ENCODE measurements at regions not wholly inside any gene's neighbourhood (a gene's known extent, or its start where the extent isn't known, plus 50 kb on each side); places are given as distances from the start of the nearest gene placed in this dataset.
"Not testable (repeated sequence)": the region's sequence is repeated elsewhere in the genome, so short reads cannot be mapped to it uniquely, and the experiment has no call there.

- H3K27me3 Mint-ChIP-seq (ENCODE audit: insufficient read depth, unreplicated experiment); CTCF ChIA-PET; H3K4me3 ChIP-seq (ENCODE audit: low read depth, low read length); DNase-seq; intact Hi-C loops (cut with micrococcal nuclease; ENCODE audit: unreplicated experiment); BruUV-seq (replicated peaks); H3K27ac Mint-ChIP-seq (ENCODE audit: unreplicated experiment); H3K36me3 ChIP-seq (ENCODE audit: control insufficient read depth, insufficient read depth, low read length); H3K27me3 ChIP-seq (replicated peaks; ENCODE audit: control insufficient read depth, insufficient read depth, low read length); POLR2A ChIA-PET; H3K4me3 Mint-ChIP-seq (ENCODE audit: unreplicated experiment); H3K4me1 Mint-ChIP-seq (ENCODE audit: low read depth, unreplicated experiment); H3K9me3 ChIP-seq; H3K4me1 ChIP-seq; H3K9me3 Mint-ChIP-seq (ENCODE audit: unreplicated experiment); H3K36me3 Mint-ChIP-seq (ENCODE audit: insufficient read depth, unreplicated experiment): not testable (repeated sequence)
Measured at GRCh38 chr1:145191272-145191675, 50.7 kb downstream of the PPIAL4D start.

- H3K9me3 ChIP-seq; H3K36me3 ChIP-seq (ENCODE audit: control insufficient read depth, insufficient read depth, low read length); H3K4me3 ChIP-seq (ENCODE audit: low read depth, low read length); H3K36me3 Mint-ChIP-seq (ENCODE audit: insufficient read depth, unreplicated experiment); H3K27me3 ChIP-seq (replicated peaks; ENCODE audit: control insufficient read depth, insufficient read depth, low read length); H3K4me1 ChIP-seq; CTCF ChIA-PET; H3K4me1 Mint-ChIP-seq (ENCODE audit: low read depth, unreplicated experiment); intact Hi-C loops (cut with micrococcal nuclease; ENCODE audit: unreplicated experiment); H3K9me3 Mint-ChIP-seq (ENCODE audit: unreplicated experiment); H3K27me3 Mint-ChIP-seq (ENCODE audit: insufficient read depth, unreplicated experiment); DNase-seq; POLR2A ChIA-PET: not testable (repeated sequence)
- Mint-ChIP-seq H3K27ac (ENCODE audit: unreplicated experiment) (peak overlapping the region; percentile 89), H3K4me3 (ENCODE audit: unreplicated experiment) (peak overlapping the region; percentile 69)
- BruUV-seq (replicated peaks): TSS peak; percentile 93
Measured at GRCh38 chr1:145189543-145190030, 52.4 kb downstream of the PPIAL4D start.

- DNase-seq: peak; percentile 66 to 80
- H3K4me3 ChIP-seq (ENCODE audit: low read depth, low read length); H3K4me1 Mint-ChIP-seq (ENCODE audit: low read depth, unreplicated experiment); H3K27me3 ChIP-seq (replicated peaks; ENCODE audit: control insufficient read depth, insufficient read depth, low read length); CTCF ChIA-PET; H3K9me3 Mint-ChIP-seq (ENCODE audit: unreplicated experiment); H3K36me3 Mint-ChIP-seq (ENCODE audit: insufficient read depth, unreplicated experiment); intact Hi-C loops (cut with micrococcal nuclease; ENCODE audit: unreplicated experiment); H3K36me3 ChIP-seq (ENCODE audit: control insufficient read depth, insufficient read depth, low read length); H3K27me3 Mint-ChIP-seq (ENCODE audit: insufficient read depth, unreplicated experiment); H3K4me1 ChIP-seq; POLR2A ChIA-PET; BruUV-seq (replicated peaks); H3K9me3 ChIP-seq: not testable (repeated sequence)
- H3K4me3 Mint-ChIP-seq (ENCODE audit: unreplicated experiment): peak overlapping the region; percentile 69
- peak overlapping the region; percentile 89 for H3K27ac Mint-ChIP-seq (ENCODE audit: unreplicated experiment)
Measured at GRCh38 chr1:145188869-145189542, 53.0 kb downstream of the PPIAL4D start.

- H3K36me3 Mint-ChIP-seq (ENCODE audit: insufficient read depth, unreplicated experiment); H3K27me3 ChIP-seq (replicated peaks; ENCODE audit: control insufficient read depth, insufficient read depth, low read length); H3K9me3 Mint-ChIP-seq (ENCODE audit: unreplicated experiment); H3K4me3 ChIP-seq (ENCODE audit: low read depth, low read length); H3K4me1 ChIP-seq; intact Hi-C loops (cut with micrococcal nuclease; ENCODE audit: unreplicated experiment); H3K4me3 Mint-ChIP-seq (ENCODE audit: unreplicated experiment); POLR2A ChIA-PET; H3K27ac Mint-ChIP-seq (ENCODE audit: unreplicated experiment); BruUV-seq (replicated peaks); H3K27me3 Mint-ChIP-seq (ENCODE audit: insufficient read depth, unreplicated experiment); CTCF ChIA-PET; DNase-seq; H3K9me3 ChIP-seq; H3K4me1 Mint-ChIP-seq (ENCODE audit: low read depth, unreplicated experiment); H3K36me3 ChIP-seq (ENCODE audit: control insufficient read depth, insufficient read depth, low read length): not testable (repeated sequence)
Measured at GRCh38 chr1:145182606-145183413, 59.2 kb downstream of the PPIAL4D start.

GRCh38 chr1:145176285-145176925 lies 65.6 kb downstream of the PPIAL4D start:
- H3K27ac Mint-ChIP-seq (ENCODE audit: unreplicated experiment); intact Hi-C loops (cut with micrococcal nuclease; ENCODE audit: unreplicated experiment): not testable (repeated sequence)

GRCh38 chr1:145174377-145174776 lies 67.6 kb downstream of the PPIAL4D start:
- POLR2A ChIA-PET; H3K4me3 ChIP-seq (ENCODE audit: low read depth, low read length); CTCF ChIA-PET; H3K4me1 Mint-ChIP-seq (ENCODE audit: low read depth, unreplicated experiment); H3K36me3 ChIP-seq (ENCODE audit: control insufficient read depth, insufficient read depth, low read length); H3K4me3 Mint-ChIP-seq (ENCODE audit: unreplicated experiment); H3K27me3 ChIP-seq (replicated peaks; ENCODE audit: control insufficient read depth, insufficient read depth, low read length); H3K9me3 Mint-ChIP-seq (ENCODE audit: unreplicated experiment); H3K4me1 ChIP-seq; H3K27me3 Mint-ChIP-seq (ENCODE audit: insufficient read depth, unreplicated experiment); H3K36me3 Mint-ChIP-seq (ENCODE audit: insufficient read depth, unreplicated experiment); BruUV-seq (replicated peaks); H3K27ac Mint-ChIP-seq (ENCODE audit: unreplicated experiment); intact Hi-C loops (cut with micrococcal nuclease; ENCODE audit: unreplicated experiment); DNase-seq; H3K9me3 ChIP-seq: not testable (repeated sequence)

More at GRCh38 chr1:145176285-145176925, 65.6 kb downstream of the PPIAL4D start:
- H3K36me3 Mint-ChIP-seq (ENCODE audit: insufficient read depth, unreplicated experiment); H3K4me3 ChIP-seq (ENCODE audit: low read depth, low read length); H3K9me3 Mint-ChIP-seq (ENCODE audit: unreplicated experiment); H3K4me3 Mint-ChIP-seq (ENCODE audit: unreplicated experiment); DNase-seq; H3K36me3 ChIP-seq (ENCODE audit: control insufficient read depth, insufficient read depth, low read length); POLR2A ChIA-PET; H3K9me3 ChIP-seq; H3K4me1 ChIP-seq; H3K27me3 Mint-ChIP-seq (ENCODE audit: insufficient read depth, unreplicated experiment); H3K27me3 ChIP-seq (replicated peaks; ENCODE audit: control insufficient read depth, insufficient read depth, low read length); H3K4me1 Mint-ChIP-seq (ENCODE audit: low read depth, unreplicated experiment); BruUV-seq (replicated peaks); CTCF ChIA-PET: not testable (repeated sequence)
